SK-N-SH (cell line): ENCODE measurements at regions not wholly inside any gene's neighbourhood (a gene's known extent, or its start where the extent isn't known, plus 50 kb on each side); places are given as distances from the start of the nearest gene placed in this dataset.

Source experiments
- CTCF ChIA-PET: fragments of 300-600, 350-600 bp; formaldehyde crosslinking; extraction: SDS; loops from one replicate; lab custom pipeline; 2021; lab: Yijun Ruan, JAX
- POLR2A ChIA-PET: fragments of 350-600 bp; sonication (Branson Sonifier 250); formaldehyde crosslinking; extraction: SDS; loops from one replicate; lab custom pipeline; 2020; ENCODE audit warnings: antibody characterized with exemption, inconsistent platforms; lab: Yijun Ruan, JAX
- DNase-seq: peaks from one replicate; pipeline ENCODE4 v3.0.0; 2012
- H2AFZ ChIP-seq: fragments of 200-600 bp; sonication (generic); 2 replicates; pipeline ENCODE4 v1.8.1; 2016; ENCODE audit warnings: antibody characterized with exemption, mild to moderate bottlenecking, low read depth
- H3F3A ChIP-seq: fragments of 200-600 bp; sonication (generic); replicated peaks from 2 replicates; pipeline ENCODE3; 2016; ENCODE audit warnings: antibody characterized with exemption, mild to moderate bottlenecking; ENCODE audit not compliant: insufficient read depth
- H3K27ac ChIP-seq, 2 experiments: fragments of 200-500 bp in 1 of 2; fragments of 200-600 bp in 1 of 2; sonication (Bioruptor generic) in 1 of 2; sonication (generic), shearing (Covaris generic) in 1 of 2; 2 replicates each; pipeline versions ENCODE4 v1.5.1 to v1.6.1; 2014 to 2016; ENCODE audit warnings: low read depth in 2 of 2, inconsistent platforms in 1 of 2, low read length in 1 of 2, mild to moderate bottlenecking in 1 of 2, mixed read lengths in 1 of 2
- H3K27me3 ChIP-seq: fragments of 200-600 bp; sonication (generic), shearing (Covaris generic); 2 replicates; pipeline ENCODE4 v1.6.1; 2016; ENCODE audit warnings: mixed run types; ENCODE audit not compliant: insufficient read depth
- H3K36me3 ChIP-seq, 2 experiments: fragments of 200-500 bp in 1 of 2; fragments of 200-600 bp in 1 of 2; sonication (Bioruptor generic) in 1 of 2; sonication (generic) in 1 of 2; replicated peaks in 1 of 2; 2 replicates each; pipeline versions ENCODE3 to v1.5.1; 2014 to 2016; ENCODE audit warnings: low read length in 1 of 2, mild to moderate bottlenecking in 1 of 2; ENCODE audit not compliant: insufficient read depth in 2 of 2, control insufficient read depth in 1 of 2
- H3K4me1 ChIP-seq, 2 experiments: fragments of 200-500 bp in 1 of 2; fragments of 200-600 bp in 1 of 2; sonication (Bioruptor generic) in 1 of 2; sonication (generic), shearing (Covaris generic) in 1 of 2; 2 replicates each; pipeline versions ENCODE4 v1.5.1 to v1.6.1; 2014 to 2016; ENCODE audit warnings: low read depth in 1 of 2, low read length in 1 of 2, mixed run types in 1 of 2; ENCODE audit not compliant: insufficient read depth in 2 of 2, control insufficient read depth in 1 of 2
- H3K4me2 ChIP-seq: fragments of 200-600 bp; sonication (generic), shearing (Covaris generic); 2 replicates; pipeline ENCODE4 v1.6.1; 2017; ENCODE audit warnings: mixed run types
- H3K4me3 ChIP-seq, 2 experiments: fragments of 200-500 bp in 1 of 2; fragments of 200-600 bp in 1 of 2; sonication (Bioruptor generic) in 1 of 2; sonication (generic), shearing (Covaris generic) in 1 of 2; 2 replicates each; pipeline versions ENCODE4 v1.5.1 to v1.8.1; 2014 to 2016; ENCODE audit warnings: low read depth in 2 of 2, inconsistent platforms in 1 of 2, low read length in 1 of 2, mild to moderate bottlenecking in 1 of 2, mixed read lengths in 1 of 2, moderate library complexity in 1 of 2
- H3K79me2 ChIP-seq: fragments of 200-600 bp; sonication (generic); 2 replicates; pipeline ENCODE4 v1.8.1; 2017; ENCODE audit warnings: mild to moderate bottlenecking; ENCODE audit not compliant: insufficient read depth
- H3K9ac ChIP-seq: fragments of 200-600 bp; sonication (generic); 2 replicates; pipeline ENCODE4 v1.6.1; 2017; ENCODE audit warnings: mixed run types
- H3K9me2 ChIP-seq: fragments of 200-600 bp; sonication (generic); 2 replicates; pipeline ENCODE4 v1.6.1; 2017; ENCODE audit warnings: mixed run types
- H3K9me3 ChIP-seq: fragments of 200-600 bp; sonication (generic); 2 replicates; pipeline ENCODE4 v1.6.1; 2017; ENCODE audit warnings: mixed run types, mild to moderate bottlenecking, moderate library complexity
- H4K20me1 ChIP-seq: fragments of 200-600 bp; sonication (generic); 2 replicates; pipeline ENCODE4 v1.6.1; 2017; ENCODE audit warnings: mild to moderate bottlenecking, mixed run types; ENCODE audit not compliant: insufficient read depth
- CHD2 ChIP-seq: fragments of 150-350 bp; IDR thresholded peaks from 2 replicates; pipeline ENCODE4 v1.6.1; 2018; ENCODE audit warnings: low read length; ENCODE audit not compliant: partially characterized antibody
- EP300 ChIP-seq, 2 experiments: IDR thresholded peaks; 2 replicates each; pipeline versions ENCODE4 v1.4.0 to v1.6.1; 2012; ENCODE audit warnings: borderline replicate concordance in 1 of 2, low read depth in 1 of 2, low read length in 1 of 2
- FOSL2 ChIP-seq: IDR thresholded peaks from 2 replicates; pipeline ENCODE4 v1.4.0; 2012; ENCODE audit warnings: low read depth, mild to moderate bottlenecking, moderate library complexity, borderline replicate concordance
- FOXJ3 ChIP-seq: sonication (generic); formaldehyde crosslinking; IDR thresholded peaks from 2 replicates; pipeline ENCODE4 v1.5.1; 2020; ENCODE audit warnings: mild to moderate bottlenecking, missing genetic modification reagents
- JUND ChIP-seq: IDR thresholded peaks from 2 replicates; pipeline ENCODE4 v1.4.0; 2012
- NRF1 ChIP-seq: IDR thresholded peaks from 2 replicates; pipeline ENCODE4 v1.6.1; 2012; ENCODE audit warnings: low read depth, mild to moderate bottlenecking, low read length
- PBX3 ChIP-seq: IDR thresholded peaks from 2 replicates; pipeline ENCODE4; 2012
- POLR2AphosphoS5 ChIP-seq: IDR thresholded peaks from 2 replicates; pipeline ENCODE4 v1.6.1; 2012; ENCODE audit warnings: low read depth, low read length
- SIN3A ChIP-seq: IDR thresholded peaks from 2 replicates; pipeline ENCODE4 v1.6.1; 2012; ENCODE audit warnings: low read depth, mild to moderate bottlenecking, low read length, moderate library complexity, borderline replicate concordance
- TAF1 ChIP-seq: IDR thresholded peaks from 2 replicates; pipeline ENCODE4 v1.6.1; 2012; ENCODE audit warnings: low read depth, mild to moderate bottlenecking, low read length, moderate library complexity, borderline replicate concordance
- TCF12 ChIP-seq: IDR thresholded peaks from 2 replicates; pipeline ENCODE4 v1.4.0; 2012
- TEAD4 ChIP-seq: IDR thresholded peaks from 2 replicates; pipeline ENCODE4 v1.4.0; 2012; ENCODE audit warnings: mild to moderate bottlenecking, borderline replicate concordance; ENCODE audit not compliant: insufficient read depth
- USF1 ChIP-seq: IDR thresholded peaks from 2 replicates; pipeline ENCODE4 v1.4.0; 2012; ENCODE audit warnings: low read depth, borderline replicate concordance
- USF2 ChIP-seq: fragments of 150-350 bp; IDR thresholded peaks from 2 replicates; pipeline ENCODE4 v1.6.1; 2017; ENCODE audit warnings: antibody characterized with exemption, low read length, low read depth, borderline replicate concordance
- WGBS: methylation state at CpG from one replicate; pipeline ENCODE4 v1.1.6; 2017; ENCODE audit warnings: low lambda C conversion rate; 5-methylcytosine and 5-hydroxymethylcytosine counted together

DNA sequence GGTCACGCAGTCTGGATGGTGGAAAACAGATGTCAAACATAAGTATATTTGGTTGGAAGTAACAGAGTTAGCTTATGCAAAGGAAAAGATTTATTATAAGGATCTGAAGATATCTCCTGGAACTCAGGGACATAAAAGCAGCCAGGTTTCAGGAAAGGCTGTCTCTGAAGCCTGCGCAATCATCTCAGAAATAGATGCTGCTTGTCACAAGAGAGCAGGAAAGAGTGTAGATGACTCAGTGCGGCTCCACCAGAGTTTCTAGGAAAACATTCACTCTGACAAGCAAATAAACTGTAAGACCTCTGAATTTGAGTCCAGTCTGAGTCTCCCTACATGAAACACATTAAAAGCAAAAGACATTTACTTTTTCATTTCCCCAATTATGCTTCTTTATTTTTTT is 220.4 kb upstream of the HTR2A start (continued):
- no peak for TF ChIP-seq SIN3A
- TF ChIP-seq NRF1 = peak; percentile 37; the same call in 1 of the 2 replicates

DNA sequence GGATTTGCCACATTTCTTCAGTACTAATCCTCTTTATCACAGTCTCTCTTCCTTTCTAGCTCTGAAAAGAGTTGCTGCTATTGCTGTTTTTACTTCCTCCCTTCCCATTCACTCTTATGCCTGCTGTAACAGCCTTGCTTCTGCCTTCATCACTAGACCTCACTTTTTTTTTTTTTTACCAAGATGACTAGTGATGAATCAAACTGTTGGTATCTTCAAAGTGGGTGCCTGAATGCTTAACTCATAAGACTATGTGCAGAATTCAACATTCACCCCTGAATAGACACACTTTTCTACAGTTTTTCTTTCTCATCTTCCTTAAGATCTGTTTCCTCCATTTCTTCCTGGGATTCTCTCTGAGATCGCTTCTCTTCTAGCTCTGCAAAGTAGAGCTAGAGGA is 217.2 kb upstream of the HTR2A start:
- POLR2A ChIA-PET = no interaction called here
- Histone ChIP-seq H3K79me2 (no peaks in the 10 kb centered on the region), H4K20me1 (no peaks in the 10 kb centered on the region), H3K27ac (peak overlapping the region in 1 of 2 experiments; percentile 74; a peak in 2 of 4 replicates), H3K4me1 (peaks cover 0 to 15% of the 10 kb centered on the region in 2 experiments; a peak in 3 of 4 replicates), H3K9ac (no peak overlapping the region), H3K9me3 (no peaks in the 10 kb centered on the region), H3K4me3 (no peak overlapping the region), H3K4me2 (peak overlapping the region; percentile 48), H3K36me3 (no peaks in the 10 kb centered on the region), H3K27me3 (no peaks in the 10 kb centered on the region), H3K9me2 (no peaks in the 10 kb centered on the region), H2AFZ (peak overlapping the region; percentile 31; the same call in 1 of the 2 replicates), H3F3A (peaks cover 20% of the 10 kb centered on the region)
- no peak for DNase-seq
- CTCF ChIA-PET = interaction anchor here (2.7 kb wide), 1 partner anchor 12 kb away, joined by 8 read pairs; no protein-coding TSS in a partner anchor
- WGBS = 75% methylated on average over 1 of the region's 1 CpG
- TF ChIP-seq FOXJ3 (CRISPR knock-in tag) = no peak
- peak; percentile 28; the same call in 1 of the 2 replicates for TF ChIP-seq POLR2AphosphoS5
- TF ChIP-seq JUND = peak; percentile 88
- TF ChIP-seq PBX3 = peak; percentile 55
- TF ChIP-seq EP300 (IDR thresholded peaks at IDR 0.05; ENCODE audit: borderline replicate concordance in 1 of 2, low read depth in 1 of 2, low read length in 1 of 2) = peak in 1 of 2 experiments; percentile 69; a peak in 1 of 4 replicates
- TF ChIP-seq TEAD4 = peak; percentile 61; the same call in 1 of the 2 replicates
- no peak for TF ChIP-seq CHD2
- no peak for TF ChIP-seq USF1
- no peak for TF ChIP-seq TAF1
- peak; percentile 72 for TF ChIP-seq TCF12
- peak; percentile 93 for TF ChIP-seq FOSL2
- TF ChIP-seq USF2 = no peak
